Fibroblast of skin of right biceps (primary cell): ENCODE measurements at regions not wholly inside any gene's neighbourhood (a gene's known extent, or its start where the extent isn't known, plus 50 kb on each side); places are given as distances from the start of the nearest gene placed in this dataset.

Experiments used
- DNase-seq: peaks from one replicate; pipeline ENCODE4 v3.0.0-alpha.2; 2013

- no peak for DNase-seq
Observed at GRCh38 chr9:118318770-118319431, 614.7 kb downstream of the TLR4 start.

DNA sequence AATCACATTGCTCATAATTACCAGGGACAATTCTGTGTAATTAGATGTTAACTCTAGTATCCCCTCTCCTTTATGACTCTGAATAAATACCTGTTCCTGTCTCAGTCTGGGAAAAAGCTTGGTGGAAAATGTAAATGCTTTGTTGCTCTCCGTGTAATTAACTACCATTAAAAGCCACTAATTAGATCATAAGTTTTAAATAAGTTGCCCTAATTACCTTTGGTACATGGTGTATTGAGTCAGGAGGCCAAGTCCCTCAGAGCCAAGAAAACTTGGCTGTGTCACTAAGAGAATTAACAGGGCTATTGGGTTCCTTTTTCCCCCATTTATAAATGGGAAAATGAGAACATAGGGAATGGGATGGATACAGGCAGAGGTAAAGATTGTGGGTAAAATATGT is 617.6 kb downstream of the TLR4 start:
- DNase-seq = no peak

GRCh38 chr9:118324706-118325105 is 620.5 kb downstream of the TLR4 start:
- DNase-seq = no peak

DNA sequence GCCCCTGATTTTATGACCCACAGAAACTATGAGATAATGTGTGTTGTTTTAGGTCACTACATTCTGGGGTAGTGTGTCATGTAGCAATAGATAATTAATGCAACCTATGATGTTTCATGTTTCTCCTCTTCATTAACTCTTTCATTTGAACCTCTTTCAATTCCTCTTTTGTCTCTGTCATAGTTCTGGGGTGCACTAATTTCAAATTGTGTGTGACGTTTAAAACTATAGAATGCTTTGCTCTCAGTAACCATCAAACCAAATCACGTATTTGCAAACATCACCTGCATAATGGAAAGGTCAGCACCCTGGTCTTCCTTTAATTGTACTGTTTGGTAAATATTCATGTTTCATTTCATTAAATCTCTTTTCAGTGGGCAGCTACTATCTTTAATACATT is 621.6 kb downstream of the TLR4 start:
- no peak for DNase-seq

GRCh38 chr9:118326326-118326725 is 622.1 kb downstream of the TLR4 start:
- no peak for DNase-seq

- no peak for DNase-seq
Observed at GRCh38 chr9:118330191-118330986, 626.2 kb downstream of the TLR4 start.

DNA sequence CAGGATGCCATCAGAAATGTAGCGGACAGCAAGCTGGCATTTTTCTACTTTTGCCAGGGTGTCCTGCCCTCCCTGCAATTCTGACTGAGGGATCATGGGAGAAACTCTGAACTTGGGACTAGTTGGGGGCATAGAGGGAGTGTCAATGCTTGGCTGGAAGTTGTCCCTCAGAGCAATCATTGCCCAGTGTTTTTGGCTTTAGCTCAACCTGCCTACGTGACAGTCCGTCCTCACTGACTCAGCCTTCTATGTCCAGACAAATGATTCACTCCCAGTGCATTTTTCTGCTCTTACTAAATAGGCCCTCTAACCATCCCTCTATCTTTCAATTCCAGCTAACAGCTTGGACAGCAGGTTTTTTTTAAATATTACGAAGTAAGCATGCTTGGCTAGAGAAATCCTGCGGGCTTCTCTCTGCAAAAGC is 627.4 kb downstream of the TLR4 start:
- peak; percentile 69 for DNase-seq

DNA sequence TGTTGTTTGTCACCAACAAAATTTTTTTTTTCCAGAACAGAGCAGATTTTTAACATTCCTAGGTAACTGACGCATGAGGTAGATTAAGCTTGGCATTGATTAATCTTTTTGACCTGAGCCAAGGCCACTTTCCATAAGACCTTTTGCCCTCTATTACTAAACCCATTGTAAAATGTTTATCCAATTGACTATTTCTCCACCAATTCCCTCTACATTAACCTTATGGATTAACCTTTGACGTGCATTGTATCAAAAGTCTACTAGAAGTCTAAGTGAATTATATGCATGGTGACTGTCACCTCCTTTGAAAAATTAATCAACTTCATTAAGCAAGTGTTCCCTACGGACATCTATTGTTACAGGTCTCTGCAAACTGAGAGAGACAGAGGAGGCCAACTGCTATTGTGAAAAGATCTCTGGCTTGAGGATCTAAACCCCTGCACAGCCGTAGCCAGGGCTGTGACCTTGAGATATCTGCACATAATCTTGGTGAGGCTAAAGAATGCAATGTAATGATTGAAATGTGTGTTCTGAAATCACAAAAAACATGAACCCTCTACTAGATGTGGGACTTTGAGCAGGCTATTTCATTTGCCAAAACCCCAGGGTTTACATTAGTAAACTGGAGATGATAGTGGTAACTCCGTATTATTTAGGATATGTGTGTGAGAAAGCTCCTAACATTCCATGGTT is 632.2 kb downstream of the TLR4 start:
- DNase-seq = no peak

DNA sequence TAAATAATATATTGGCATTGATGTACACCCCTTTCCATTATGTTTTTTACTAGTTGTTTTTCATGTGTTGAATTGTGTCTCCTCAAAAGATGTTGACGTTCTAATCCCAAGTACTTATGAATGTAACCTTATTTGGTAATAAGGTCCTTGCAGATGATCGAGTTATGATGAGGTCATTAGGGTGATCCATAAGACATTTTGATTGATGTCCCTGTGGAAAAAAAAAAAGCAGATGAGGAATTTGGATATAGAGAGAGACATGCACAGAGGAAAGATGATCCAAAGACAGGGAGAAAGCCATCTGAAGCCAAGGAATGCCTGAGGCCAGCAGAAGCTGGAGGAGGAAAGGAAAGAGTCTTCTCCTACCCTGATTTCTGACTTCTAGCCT is 632.7 kb downstream of the TLR4 start:
- peak; percentile 2 for DNase-seq

- DNase-seq = no peak
Observed at GRCh38 chr9:118360036-118360435, 655.8 kb downstream of the TLR4 start.

DNA sequence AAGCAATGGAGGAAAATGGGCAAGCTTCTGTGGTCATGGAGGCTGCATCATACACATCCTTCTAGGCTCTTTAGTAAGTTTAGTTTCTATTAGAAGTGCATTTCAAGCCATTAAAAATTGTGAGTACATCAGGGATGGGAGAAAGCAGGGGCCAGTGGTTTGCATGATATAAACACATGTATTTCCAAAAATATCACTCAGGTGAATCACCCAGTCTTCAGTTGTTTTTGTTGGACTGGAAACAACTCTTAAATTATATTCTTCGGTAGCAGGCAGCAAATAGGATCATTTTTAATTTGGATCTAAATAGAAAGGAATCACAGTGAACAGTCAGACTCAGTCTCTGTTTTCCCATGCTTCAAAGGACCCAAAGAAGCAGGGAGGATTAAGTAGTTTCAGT is 657.9 kb downstream of the TLR4 start:
- peak; percentile 33 for DNase-seq

DNA sequence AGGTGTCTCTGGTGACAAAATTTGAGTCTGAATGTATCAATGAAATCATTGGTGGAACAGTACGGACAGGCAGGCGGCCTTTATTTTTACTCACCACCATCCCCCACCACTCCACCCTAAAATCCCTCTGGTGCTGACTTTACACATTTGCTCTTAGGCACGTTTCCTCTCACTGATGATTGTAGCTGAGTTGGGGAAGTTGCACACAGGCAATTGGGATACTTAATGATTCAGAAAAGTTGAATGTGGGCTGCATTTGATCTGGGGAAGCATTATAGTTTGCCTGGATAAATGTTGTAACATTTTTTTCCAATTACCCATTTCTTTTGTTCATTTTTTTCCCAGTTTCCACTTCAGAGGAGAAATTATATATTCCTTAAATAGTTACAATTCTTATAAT is 658.4 kb downstream of the TLR4 start:
- DNase-seq = peak; percentile 18

- no peak for DNase-seq
Observed at GRCh38 chr9:118364266-118365106, 660.3 kb downstream of the TLR4 start.

- no peak for DNase-seq
Observed at GRCh38 chr9:118366228-118366627, 662.0 kb downstream of the TLR4 start.

DNA sequence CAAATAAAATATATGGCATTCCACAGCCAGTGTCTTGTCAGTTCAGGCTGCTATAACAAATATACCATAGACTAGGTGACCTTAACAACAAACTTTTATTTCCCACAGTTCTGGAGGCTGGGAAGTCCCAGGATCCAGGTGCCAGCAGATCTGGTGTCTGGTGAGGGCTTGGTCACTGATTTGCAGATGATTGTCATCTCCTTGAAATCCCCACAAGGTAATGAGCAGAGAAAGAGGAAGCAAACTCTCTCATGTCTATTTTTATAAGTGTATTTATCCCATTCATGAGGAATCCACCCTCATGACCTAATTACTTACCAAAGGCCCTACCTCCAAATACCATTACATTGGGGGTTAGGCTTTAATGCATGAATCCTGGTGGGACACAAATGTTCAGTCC is 663.2 kb downstream of the TLR4 start:
- no peak for DNase-seq

- DNase-seq = no peak
Observed at GRCh38 chr9:118384531-118385100, 680.4 kb downstream of the TLR4 start.

DNA sequence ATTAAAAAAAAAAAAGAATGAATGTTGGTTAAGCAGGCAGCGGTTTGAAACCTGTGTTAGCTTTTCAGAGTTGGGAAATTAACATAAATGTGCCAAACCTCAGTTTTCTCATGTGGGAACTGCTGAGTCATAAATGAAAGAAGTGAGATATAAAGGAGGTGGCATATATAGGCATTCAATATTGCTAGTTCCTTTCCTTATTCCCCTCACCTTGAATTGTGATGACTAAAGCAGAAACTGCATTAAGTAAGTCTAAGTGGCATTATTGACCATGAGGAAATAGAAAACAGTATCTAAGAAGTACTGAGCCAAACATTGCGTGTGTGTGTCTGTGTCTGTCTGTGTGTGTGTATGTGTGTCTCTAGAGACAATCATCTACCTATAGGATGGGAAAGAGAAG is 691.2 kb downstream of the TLR4 start:
- DNase-seq = no peak

DNA sequence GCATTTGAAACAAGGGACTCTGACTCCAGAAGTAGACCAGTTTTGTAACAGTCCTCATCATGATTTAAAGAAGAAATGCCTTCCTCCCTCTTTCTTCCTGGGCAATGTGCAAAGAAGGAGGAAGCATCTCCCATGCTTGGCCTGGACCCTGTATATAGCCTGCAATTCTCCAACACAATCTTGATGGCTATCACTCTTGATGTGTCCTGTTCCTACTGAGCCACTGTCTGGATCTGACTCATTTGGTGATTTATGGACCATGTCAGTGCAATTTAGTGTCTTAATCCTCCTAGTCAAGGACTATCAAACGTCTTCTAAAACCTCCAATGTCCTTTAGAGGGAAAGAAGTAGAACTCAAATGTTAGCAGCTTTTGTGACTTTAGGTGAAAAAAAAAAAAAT is 697.3 kb downstream of the TLR4 start:
- no peak for DNase-seq

- DNase-seq = no peak
Observed at GRCh38 chr9:118414676-118415075, 710.5 kb downstream of the TLR4 start.

DNA sequence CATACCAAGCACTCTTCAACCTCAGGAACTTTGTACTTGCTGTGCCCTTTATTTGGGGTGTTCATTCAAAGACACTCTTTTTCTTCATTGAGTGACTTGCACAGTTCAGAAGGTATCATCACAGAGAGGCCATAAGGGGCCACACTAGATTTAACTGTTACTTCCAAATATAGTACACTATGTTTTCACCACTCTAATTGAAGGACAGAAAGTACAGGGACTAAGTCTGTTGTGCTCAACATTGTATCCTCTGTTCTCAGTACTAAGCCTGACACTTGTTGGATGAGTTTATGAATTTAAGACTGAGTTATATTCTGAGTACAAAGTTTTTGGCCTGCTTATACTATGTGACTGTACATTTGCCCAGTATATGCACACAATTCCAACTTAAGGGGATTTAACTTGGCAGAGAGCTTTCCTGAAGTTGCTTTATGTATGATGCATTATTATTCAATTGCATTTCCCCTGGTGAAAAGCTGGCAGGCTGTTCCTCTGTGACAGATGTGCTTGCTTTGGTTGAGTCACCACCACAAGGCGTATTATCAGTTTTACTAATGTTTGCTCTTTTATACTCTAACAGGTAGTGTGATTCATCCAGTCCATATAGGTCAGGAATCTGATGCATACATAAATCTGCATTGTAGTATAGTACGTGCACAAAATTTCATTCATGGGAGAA is 714.8 kb downstream of the TLR4 start:
- DNase-seq = peak; percentile 0

DNA sequence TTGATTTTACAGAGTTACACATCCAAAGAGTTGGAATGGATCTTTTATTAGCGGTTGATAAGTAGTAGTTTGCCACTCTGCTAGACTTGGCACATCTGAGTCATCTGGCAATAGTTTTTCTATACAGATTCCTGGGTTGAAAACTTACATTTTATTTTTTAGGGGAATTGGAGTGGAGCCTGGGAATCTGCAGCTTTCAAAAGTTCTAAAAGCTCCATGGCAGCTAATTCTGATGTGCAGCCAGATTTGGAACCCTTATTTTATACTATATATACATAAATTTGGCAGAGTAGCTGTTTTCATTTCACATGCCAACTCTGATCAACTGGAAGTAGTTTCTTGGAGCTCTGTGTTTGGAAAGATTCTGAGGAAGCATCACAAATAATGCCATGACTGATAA is 715.5 kb downstream of the TLR4 start:
- no peak for DNase-seq

- DNase-seq = no peak
Observed at GRCh38 chr9:118422508-118422907, 718.3 kb downstream of the TLR4 start.
